ENCODE measurements at regions not wholly inside any gene's neighbourhood (a gene's known extent, or its start where the extent isn't known, plus 50 kb on each side); places are given as distances from the start of the nearest gene placed in this dataset.

DNA sequence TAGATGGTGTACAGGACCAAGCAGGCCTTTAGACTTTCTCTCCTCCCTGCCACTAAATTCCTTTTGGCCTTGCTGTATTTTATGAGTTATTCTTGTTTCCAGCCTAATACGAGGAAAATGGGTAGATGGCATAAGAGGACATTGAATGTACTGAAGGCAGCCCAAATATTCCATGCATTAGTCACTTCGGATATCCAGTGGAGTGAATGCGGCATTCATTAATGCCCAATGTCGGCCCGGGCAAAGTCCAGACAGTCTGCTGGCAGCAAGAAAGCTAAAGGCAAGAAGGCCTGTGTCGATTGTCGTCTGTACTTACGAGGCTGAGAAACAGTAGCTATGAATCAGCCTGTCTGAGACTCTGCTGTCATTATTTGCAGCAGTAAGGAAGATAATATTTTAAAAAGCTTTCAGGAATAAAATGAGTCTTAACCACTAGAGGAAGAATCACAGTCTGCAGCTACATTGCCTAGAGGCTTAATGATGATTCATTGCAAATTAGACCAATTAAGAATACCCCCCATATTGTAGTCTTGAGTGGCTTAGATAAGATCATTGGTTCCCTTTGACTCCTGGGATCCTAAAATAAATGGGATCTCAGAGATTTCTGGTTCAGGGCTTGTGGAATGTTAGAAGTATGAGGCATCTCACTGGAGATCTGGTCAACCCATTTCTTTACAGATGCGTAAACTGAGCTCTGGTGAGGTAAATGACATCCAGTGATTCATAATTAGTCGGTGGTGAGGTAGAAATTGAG lies 534.1 kb upstream of the JAG1 start:
- TF ChIP-seq CTCF (IDR thresholded peaks at IDR 0.05) (no peak), EZH2 (IDR thresholded peaks at IDR 0.05) (no peak)
